GM19468 (cell line): ENCODE measurements at regions not wholly inside any gene's neighbourhood (a gene's known extent, or its start where the extent isn't known, plus 50 kb on each side); places are given as distances from the start of the nearest gene placed in this dataset.
"Not testable (repeated sequence)": the region's sequence is repeated elsewhere in the genome, so short reads cannot be mapped to it uniquely, and the experiment has no call there.

Experiments used
- ATAC-seq: cut with Tn5 transposase; IDR thresholded peaks from one replicate; pipeline ENCODE4 v1.9.1; 2021; ENCODE audit warnings: mild to moderate bottlenecking, moderate library complexity, moderate number of reproducible peaks; ENCODE audit not compliant: unreplicated experiment; ENCODE audit errors: extremely low read depth

DNA sequence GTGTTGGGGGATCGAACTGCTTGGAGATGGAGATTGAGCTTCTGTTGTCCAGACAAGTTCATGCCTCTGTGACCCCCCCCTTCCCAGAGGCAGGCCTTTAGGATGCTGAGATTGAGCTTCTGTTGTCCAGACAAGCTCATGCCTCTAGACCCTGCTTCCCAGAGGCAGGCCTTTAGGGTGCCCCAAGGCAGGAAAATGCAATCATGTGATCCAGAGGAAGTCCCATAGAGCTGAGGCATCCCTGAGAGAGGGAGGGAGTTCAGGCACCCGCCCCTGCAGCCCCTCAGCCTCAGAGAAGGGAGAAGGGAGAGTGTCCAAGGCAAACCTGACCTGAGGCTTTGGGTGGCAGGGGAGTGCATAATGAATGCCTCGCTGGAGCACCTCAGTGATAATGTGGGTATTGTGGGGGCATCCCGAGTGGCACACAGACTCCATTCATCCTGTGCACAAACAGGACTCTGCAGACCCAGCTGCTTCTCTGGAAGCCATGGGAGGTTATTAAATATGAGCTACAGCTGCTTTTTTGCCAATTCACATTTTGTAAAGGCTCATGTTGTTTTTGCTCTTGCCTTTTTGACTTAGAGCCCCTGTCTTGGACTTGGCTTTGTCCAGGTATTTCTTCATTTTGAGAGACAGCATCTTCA, 182.4 kb upstream of the IRF2BP2 start:
- ATAC-seq: not testable (repeated sequence)

DNA sequence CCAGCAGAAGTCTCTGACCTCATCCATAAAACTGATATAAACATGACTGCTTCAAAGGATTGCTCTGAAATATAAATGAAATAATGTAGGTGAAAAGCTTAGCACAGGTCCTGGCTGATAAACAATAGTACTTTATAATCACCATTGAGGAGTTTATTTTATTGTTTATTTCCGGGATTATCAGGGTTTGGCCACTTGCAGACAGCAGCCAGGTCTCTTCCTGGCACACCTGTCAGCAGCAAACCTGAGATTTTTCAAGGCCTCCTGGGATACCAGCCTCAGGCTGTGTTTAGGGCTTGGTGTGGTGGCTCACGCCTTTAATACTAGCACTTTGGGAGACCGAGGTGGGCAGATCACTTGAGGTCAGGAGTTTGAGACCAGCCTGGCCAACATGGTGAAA, 181.6 kb upstream of the IRF2BP2 start:
- not testable (repeated sequence) for ATAC-seq

DNA sequence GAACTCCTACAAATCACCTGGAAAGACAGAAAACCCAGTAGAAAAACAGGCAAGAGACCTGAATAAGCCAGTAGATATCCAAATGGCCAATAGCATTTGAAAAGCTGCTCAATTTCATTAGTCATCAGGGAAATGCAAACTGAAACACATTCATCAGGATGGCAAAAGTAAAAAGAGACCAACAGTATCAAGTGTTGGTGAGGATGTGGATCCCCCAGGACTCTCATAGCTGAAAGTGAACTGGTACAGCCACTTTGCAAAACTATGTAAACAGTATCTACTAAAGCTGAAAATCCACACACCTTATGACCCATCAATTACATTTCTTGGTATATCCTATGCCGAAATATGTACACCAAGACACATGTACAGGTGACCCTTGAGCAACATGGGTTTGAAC, 180.4 kb upstream of the IRF2BP2 start:
- ATAC-seq: not testable (repeated sequence)

GRCh38 chr1:234787011-234787584, 177.1 kb upstream of the IRF2BP2 start:
- ATAC-seq: not testable (repeated sequence)

GRCh38 chr1:234785922-234786321, 175.9 kb upstream of the IRF2BP2 start:
- ATAC-seq: not testable (repeated sequence)

DNA sequence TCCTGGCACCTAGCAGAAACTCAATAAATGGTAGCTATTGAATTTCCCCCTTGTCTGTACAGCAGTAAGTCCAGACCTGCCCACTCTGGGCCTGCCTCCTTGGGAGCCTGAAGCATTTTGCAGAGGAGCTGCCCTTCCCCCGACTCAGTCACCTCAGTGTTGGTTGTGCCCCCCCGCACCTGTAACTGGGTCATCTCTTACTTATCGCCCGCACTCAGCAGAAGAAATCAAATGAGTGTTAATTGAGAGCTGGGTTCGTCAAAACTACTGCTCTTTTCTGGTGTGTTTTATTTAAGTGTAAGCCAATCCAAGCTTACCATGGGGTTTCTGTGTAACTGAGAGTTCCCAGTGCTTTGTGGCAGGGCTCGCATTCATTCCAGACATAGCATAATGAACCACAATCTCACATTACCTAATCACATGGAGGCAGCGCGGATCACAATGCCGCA, 175.5 kb upstream of the IRF2BP2 start:
- not testable (repeated sequence) for ATAC-seq

DNA sequence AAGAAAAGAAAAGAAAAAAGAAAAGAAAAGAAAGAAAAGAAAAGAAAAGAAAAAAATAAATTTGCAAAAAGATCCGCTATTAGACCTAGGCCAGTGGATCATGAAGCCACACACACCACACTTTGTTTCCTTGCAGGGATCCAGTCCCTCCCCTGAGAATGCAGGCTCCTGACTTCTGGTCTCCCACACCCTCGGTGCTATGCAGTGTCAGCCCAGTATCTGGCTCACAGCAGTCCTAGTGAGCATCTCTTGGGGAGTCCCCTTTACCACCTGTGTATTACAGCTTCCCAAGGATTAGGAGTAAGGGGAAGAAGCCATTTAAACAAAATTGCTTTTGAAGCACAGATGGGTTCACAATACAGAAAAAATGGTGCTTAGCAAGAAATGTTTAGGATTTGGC, 174.1 kb upstream of the IRF2BP2 start:
- ATAC-seq: not testable (repeated sequence)

DNA sequence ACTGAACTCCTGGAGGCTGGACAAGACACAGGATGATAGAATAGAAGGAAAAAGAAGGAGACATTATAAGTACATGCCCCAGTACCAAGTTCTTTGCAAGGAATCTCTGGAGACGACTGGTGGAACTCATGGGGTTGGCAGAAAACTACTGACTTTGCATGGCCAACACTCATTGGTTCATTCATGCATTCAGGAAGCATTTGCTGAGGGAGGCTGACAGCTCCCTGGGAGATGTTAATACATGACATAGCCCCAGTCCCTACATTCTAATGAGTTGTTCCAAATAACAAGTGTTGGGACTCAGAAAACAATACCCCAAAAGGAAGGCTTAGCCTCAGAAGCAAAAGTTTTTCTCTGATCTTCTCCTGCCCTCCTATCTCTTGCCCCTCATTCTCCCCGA, 172.8 kb upstream of the IRF2BP2 start:
- ATAC-seq: no peak

DNA sequence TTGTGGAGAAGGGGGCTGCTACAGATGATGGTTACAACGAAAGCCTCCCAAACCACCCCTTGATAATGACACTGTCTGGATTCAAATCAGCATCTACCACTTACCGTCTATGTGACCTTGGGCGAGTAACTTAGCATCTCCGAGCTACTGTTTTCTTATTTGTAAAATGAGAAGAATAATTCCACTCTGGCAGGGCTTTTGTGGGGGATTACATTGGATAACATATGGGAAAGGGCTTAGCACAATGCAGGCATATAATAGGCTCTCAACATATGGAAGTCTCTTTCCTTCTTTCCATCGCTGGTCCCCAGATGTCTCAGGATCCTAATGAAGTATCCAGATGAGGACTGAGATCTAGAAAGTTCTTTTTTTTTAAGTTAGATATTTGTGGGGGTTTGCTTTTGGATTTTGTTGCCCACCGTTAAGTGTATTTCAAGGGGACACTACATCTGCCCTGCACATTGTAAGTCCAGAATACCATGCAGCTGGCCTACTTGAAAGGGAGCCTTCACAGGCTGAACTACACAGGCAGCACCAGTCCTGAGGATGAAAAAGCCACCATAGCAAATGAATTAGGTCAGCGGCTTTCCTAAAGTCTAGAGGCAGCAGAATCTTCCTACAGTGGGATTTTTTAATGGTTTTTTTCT, 172.2 kb upstream of the IRF2BP2 start:
- no peak for ATAC-seq

GRCh38 chr1:234781241-234782065, 171.5 kb upstream of the IRF2BP2 start:
- ATAC-seq: no peak

DNA sequence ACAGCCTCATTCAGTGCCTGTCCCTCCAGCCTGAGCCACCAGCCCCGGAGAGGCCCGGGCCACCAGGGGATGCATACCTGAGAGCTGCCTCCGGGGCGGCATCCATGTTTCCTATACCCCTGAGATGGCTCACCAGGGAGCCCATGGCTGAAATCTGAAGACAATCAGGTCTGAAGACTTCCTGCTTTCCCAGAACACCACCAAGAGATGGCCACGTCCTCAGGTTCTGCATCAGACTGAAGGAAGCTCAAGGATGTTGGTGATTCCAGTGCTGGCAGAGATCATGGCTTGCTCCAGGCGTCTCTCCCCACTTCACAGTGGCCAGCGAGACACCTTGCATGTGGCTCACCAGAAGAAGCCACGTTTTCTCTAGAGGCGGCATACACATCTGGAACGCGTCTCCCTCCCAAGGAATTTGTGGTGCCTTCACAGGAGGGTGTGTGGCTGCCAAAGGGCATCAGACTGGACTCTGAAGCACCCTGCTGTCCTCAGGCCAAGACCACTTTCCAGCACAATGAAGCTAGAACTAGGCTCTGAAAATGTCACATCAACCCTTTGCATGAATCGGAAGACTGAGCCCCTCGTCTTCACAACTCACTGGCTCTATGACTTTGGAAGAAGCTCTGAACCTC, 170.7 kb upstream of the IRF2BP2 start:
- no peak for ATAC-seq

DNA sequence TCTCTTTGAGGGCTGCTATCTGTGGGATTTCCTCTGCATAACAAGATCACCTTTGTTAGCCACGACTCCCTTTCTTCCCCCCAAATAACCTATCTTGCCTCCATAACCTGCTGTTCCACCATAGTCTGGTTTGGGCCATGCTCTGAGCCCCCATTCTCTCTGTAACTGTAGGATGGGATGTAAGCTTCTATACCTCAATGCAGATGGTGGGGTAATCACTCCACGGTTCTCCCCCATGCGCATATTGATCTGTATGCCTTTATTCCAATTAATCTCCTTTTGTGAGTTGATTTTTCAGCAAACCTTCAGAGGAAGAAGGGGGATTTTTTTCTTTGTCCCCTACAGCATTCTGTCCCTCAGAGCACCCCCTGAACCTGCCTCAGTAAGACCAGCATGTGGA, 170.1 kb upstream of the IRF2BP2 start:
- ATAC-seq: no peak

DNA sequence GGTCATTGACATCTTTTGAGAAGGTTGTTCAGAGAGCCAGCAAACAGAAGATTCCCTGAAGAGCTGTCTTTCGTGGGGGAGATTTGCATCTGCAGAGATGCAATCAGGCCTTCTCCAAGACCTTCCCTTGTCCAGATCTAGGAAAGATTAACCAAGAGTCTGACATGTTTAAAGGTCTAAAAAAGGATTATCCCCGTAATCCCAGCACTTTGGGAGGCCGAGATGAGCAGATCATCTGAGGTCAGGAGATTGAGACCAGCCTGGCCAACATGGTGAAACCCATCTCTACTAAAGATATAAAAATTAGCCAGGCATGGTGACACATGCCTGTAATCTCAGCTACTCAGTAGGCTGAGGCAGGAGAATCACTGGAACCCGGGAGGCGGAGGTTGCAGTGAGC, 169.6 kb upstream of the IRF2BP2 start:
- not testable (repeated sequence) for ATAC-seq

GRCh38 chr1:234779160-234779538, 169.2 kb upstream of the IRF2BP2 start:
- no peak for ATAC-seq

DNA sequence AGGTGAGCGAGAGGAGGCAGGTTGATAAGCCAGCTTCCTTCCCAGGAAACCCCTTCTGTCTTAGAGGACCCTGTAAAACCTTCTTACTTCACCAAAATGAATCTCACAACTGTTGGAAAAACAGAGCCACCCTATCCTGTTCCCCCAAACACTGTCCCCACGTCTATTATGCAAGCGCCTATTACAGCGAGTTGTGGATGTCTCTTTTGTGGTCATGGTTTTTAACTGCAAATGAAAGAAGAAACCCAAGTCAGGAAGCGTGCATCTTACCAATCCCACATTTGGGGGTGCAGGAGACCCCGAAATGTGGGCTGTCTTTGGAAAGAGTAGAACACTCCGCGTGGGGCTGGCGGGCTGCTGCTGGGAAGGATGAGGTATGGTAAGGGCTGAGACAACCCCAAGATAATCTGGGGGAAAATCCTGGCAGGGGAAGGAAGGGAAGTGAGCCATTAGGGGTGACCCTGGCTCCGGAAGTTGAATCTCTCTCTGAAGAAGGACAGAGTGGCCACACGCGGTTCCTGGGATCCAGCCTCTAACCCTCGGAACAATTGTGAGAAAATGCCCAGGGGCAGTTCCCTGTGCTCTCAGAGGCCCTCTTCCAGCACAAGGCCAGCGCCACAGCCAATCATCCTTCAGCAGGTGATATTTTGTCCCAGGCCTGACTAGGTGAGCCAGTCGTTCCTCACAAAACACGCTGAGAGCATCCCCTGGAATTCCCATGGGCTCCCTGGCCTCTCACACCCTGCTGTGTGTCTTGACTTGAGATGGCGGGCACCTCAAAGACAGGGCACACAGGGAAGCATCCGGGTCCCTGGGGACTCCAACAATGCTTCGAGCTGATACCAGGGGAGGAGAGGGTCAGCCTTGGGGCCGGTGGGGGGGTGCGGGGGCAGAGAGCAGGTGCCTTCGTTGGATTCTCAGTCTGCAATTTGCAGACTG, 168.5 kb upstream of the IRF2BP2 start:
- no peak for ATAC-seq

DNA sequence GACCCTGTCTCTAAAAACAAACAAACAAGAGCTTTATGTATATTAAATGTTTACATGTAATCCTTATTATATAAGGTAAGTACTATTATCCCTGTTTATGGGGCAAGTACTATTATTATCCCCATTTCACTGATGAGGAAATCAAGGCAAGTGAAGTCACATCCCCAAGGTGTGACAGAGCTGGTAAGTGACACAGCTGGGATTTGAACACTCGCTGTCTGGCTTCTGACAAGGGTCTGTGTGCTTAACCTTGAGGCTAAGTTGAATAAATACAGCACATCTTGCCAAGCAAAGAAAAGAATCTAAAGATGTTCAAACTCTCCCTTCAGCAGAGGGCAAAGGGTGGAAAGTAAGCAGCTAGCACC, 167.9 kb upstream of the IRF2BP2 start:
- no peak for ATAC-seq

GRCh38 chr1:234776876-234777855, 167.2 kb upstream of the IRF2BP2 start:
- ATAC-seq: no peak

DNA sequence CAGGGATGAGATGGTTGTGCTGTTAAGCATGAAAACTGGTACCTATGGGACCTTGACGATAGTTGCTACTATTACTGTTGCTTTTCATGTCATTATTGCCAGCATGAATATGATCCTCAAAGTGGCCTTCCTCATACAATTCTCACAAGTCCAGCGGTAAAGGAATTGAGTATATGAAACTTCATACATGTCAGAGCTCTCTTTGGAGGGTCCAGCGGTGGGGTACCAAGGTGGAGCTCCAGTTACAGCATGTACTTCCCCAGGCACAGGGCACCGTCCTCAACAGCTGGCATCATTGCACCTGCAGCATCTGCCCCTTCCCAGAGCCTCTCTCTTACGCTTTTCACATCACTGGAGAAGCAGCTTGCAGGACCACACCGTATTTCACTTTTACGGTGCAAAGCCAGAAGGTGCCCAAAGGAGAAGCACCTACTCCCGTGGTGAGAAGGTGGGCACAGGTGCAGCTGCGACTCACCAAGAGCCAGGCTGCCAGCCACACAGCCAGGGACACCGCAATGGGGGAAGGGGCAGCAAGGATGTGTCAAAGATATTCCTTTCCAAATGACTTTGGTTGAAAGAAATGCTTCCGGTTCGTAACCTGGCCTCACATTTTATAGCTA, 166.4 kb upstream of the IRF2BP2 start:
- ATAC-seq: no peak
